Panc1 (cell line): ENCODE measurements at regions not wholly inside any gene's neighbourhood (a gene's known extent, or its start where the extent isn't known, plus 50 kb on each side); places are given as distances from the start of the nearest gene placed in this dataset.

Experiments
- POLR2AphosphoS5 ChIP-seq: IDR thresholded peaks from 2 replicates; pipeline ENCODE4 v1.6.1; 2012; ENCODE audit warnings: mild to moderate bottlenecking, low read depth, low read length, moderate library complexity
- SIN3A ChIP-seq: IDR thresholded peaks from 2 replicates; pipeline ENCODE4 v1.6.1; 2012; ENCODE audit warnings: low read depth, mild to moderate bottlenecking, low read length, moderate library complexity, borderline replicate concordance; ENCODE audit not compliant: insufficient read depth
- TCF7L2 ChIP-seq: IDR thresholded peaks from 2 replicates; pipeline ENCODE4 v1.6.1; 2011; ENCODE audit warnings: mild to moderate bottlenecking, low read depth, low read length, inconsistent platforms
- TF ChIP-seq, protein P1 (sequence below): fragments of 450-650 bp; IDR thresholded peaks from 2 replicates; pipeline ENCODE4 v1.5.1; 2017; ENCODE audit warnings: mild to moderate bottlenecking
- TF ChIP-seq, protein P2 (sequence below), 2 experiments: IDR thresholded peaks; 2 replicates each; pipeline ENCODE4 v1.6.1; 2011 to 2012; ENCODE audit warnings: low read depth in 2 of 2, control low read depth in 1 of 2, low read length in 1 of 2, mild to moderate bottlenecking in 1 of 2, moderate library complexity in 1 of 2; ENCODE audit not compliant: insufficient read depth in 1 of 2

DNA sequence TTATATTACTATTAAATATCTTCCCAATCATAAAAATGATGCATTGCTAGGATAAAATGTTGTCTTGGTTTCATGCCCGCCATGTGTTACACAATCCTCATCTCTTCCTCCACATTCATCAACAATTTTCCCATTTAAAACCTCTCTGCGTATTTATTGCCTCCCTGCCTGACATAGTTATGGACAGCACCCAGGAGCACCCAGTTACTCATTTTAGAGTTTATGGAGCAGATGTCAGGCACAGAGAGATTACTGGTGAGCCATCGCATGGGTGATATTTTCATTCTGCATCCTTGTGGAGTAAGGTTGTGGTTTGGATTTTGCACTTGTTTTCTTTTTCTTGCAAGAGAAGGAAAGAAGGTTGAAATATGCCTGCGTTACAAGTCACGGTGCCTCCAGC lies 116.7 kb upstream of the NPAS2 start:
- TF ChIP-seq, protein P1, sequence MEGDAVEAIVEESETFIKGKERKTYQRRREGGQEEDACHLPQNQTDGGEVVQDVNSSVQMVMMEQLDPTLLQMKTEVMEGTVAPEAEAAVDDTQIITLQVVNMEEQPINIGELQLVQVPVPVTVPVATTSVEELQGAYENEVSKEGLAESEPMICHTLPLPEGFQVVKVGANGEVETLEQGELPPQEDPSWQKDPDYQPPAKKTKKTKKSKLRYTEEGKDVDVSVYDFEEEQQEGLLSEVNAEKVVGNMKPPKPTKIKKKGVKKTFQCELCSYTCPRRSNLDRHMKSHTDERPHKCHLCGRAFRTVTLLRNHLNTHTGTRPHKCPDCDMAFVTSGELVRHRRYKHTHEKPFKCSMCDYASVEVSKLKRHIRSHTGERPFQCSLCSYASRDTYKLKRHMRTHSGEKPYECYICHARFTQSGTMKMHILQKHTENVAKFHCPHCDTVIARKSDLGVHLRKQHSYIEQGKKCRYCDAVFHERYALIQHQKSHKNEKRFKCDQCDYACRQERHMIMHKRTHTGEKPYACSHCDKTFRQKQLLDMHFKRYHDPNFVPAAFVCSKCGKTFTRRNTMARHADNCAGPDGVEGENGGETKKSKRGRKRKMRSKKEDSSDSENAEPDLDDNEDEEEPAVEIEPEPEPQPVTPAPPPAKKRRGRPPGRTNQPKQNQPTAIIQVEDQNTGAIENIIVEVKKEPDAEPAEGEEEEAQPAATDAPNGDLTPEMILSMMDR = no peak
- TF ChIP-seq POLR2AphosphoS5 (no peak), SIN3A (no peak), TCF7L2 (no peak)
- TF ChIP-seq, protein P2, sequence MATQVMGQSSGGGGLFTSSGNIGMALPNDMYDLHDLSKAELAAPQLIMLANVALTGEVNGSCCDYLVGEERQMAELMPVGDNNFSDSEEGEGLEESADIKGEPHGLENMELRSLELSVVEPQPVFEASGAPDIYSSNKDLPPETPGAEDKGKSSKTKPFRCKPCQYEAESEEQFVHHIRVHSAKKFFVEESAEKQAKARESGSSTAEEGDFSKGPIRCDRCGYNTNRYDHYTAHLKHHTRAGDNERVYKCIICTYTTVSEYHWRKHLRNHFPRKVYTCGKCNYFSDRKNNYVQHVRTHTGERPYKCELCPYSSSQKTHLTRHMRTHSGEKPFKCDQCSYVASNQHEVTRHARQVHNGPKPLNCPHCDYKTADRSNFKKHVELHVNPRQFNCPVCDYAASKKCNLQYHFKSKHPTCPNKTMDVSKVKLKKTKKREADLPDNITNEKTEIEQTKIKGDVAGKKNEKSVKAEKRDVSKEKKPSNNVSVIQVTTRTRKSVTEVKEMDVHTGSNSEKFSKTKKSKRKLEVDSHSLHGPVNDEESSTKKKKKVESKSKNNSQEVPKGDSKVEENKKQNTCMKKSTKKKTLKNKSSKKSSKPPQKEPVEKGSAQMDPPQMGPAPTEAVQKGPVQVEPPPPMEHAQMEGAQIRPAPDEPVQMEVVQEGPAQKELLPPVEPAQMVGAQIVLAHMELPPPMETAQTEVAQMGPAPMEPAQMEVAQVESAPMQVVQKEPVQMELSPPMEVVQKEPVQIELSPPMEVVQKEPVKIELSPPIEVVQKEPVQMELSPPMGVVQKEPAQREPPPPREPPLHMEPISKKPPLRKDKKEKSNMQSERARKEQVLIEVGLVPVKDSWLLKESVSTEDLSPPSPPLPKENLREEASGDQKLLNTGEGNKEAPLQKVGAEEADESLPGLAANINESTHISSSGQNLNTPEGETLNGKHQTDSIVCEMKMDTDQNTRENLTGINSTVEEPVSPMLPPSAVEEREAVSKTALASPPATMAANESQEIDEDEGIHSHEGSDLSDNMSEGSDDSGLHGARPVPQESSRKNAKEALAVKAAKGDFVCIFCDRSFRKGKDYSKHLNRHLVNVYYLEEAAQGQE (IDR thresholded peaks at IDR 0.05; ENCODE audit: insufficient read depth in 1 of 2, low read depth in 2 of 2, low read length in 1 of 2) = no peak
